ENCODE measurements at regions not wholly inside any gene's neighbourhood (a gene's known extent, or its start where the extent isn't known, plus 50 kb on each side); places are given as distances from the start of the nearest gene placed in this dataset.

DNA sequence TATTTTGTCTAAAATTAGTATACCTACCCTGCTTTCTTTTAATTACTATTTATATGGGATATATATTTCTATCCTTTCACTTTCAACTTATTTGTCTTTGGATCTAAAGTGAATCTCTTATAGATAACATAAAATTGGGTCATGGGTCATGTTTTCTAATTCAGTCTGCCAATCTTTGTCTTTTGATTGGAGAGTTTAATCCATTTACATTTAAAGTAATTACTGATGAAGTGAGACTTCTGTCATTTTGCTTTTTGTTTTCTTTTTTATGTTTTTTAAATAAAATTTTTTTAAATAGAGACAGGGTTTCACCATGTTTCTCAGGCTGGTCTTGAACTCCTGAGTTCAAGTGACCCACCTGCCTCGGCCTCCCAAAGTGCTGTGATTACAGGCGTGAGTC, 50.5 kb upstream of the PRDM1 start:
- FAIRE-seq = no peak
- no peak for DNase-seq (ENCODE audit: insufficient read length, low spot score)

DNA sequence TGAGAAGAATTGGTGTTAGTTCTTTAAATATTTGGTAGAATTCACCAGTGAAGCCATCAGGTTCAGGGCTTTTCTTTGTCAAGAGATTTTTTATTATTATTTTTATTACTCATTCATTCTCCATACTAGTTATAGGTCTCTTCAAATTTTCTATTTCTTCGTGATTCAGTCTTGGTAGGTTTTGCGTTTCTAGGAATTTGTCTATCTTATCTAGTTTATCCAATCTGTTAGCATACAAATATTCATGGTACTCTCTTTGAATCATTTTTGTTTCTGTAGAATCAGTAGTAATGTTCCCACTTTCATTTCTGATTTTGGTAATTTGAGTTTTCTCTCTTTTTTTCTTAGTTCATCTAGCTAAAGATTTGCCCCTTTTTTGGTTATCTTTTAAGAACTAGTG, 52.3 kb upstream of the PRDM1 start:
- no peak for DNase-seq (ENCODE audit: insufficient read length, low spot score)
- no peak for FAIRE-seq

DNA sequence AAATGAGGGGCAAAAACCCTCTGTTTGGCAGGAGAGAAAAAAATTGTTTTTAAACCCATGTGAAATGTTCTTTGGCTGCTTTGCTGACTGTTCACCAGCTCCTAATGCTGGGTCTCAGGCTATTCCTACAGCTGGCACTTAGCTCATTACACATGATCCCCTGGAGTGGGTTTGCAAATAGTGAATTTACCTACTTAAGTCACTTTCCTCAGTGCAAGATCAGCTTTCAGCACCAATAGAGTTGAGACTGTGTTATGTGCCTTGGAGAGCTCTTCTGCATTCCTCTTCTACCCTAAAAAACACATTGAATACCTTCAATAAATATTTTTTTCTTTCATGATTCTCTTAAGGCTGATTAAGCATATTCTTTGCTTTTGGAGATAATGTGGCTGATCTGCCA, 58.4 kb upstream of the PRDM1 start:
- DNase-seq (ENCODE audit: insufficient read length, low spot score) = no peak
- FAIRE-seq = no peak

DNA sequence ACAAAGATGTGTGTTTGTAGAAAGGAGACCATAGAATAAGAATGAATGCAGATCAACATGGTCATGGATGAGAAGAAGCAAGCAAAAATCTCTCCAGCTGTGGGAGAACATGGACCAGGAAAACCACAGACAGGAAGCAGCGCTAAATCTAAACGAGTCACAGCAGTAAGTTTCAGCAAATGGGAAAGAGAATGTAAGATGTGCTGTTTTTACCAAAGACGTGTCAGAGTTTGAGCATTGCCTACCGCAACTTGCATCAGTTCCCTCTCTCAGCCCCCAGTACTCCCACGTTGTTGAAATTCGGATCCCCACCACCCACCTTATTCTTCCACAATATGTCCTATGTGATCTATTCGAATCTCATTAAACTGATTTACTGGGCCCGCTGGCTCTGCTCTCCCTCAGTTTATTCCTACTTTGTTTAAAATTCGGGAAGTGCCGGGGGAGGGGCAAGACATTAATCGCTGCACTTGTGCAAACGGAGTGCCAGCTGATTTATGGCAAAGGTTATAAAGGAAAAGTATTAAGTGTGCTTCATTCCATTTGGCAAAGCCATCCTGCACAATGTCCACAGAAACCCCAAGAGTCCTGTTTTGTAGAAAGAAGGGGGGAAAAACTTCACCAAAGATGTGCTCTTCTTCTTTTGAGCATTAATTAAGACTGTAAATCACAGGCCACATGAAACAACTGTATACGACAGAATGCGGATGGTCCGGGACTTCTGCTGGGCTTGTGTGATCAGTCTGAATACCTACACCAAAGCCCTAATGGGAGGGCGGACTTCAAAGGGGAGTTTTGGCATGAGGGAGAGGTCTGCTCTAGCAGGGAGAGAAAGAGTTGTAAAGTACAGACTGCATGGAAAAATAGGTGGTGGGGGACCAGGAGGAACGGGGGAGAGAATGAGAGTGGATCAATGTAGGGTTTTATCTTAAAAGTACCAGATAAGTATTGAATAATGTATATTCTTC, 59.1 kb upstream of the PRDM1 start:
- DNase-seq (ENCODE audit: insufficient read length, low spot score) = no peak
- no peak for FAIRE-seq

DNA sequence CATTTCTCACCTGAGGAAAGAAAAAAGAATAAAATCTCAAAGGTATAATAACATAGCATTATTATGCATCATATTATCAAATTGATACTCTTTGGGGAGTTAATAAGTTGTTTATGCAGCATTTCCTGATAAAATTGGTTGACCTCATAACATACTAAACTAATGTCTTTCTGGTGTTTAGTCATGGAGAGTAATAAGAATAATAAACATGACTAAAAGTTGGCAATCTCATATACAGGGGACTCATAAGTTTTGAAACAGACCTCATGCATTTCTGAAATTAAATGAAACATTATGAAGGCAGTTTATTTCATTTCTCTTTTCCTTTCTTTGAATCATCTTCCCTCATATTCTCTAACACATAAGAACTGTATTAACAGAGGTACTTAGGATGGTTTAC, 60.5 kb upstream of the PRDM1 start:
- DNase-seq (ENCODE audit: insufficient read length, low spot score) (no peak), FAIRE-seq (no peak)

DNA sequence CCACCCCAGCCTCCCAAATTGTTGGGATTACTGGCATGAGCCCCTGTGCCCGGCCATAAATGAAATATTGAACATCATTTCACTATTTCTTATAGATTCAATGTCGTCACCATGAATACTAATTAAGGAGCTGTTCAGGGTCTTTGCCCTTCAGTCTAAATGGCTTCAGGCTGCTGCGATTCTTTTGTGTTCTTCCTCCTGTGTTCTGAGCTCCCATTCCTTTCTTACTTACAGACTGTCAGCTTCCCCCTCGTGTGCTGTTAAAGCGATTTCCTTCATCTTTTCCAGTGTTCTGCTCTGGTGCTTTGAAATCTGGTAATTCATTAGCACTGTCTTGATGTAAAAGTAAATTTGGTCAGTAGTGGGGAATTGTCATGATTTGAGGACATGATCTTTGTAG, 63.3 kb upstream of the PRDM1 start:
- DNase-seq (ENCODE audit: insufficient read length, low spot score) (no peak), FAIRE-seq (no peak)

DNA sequence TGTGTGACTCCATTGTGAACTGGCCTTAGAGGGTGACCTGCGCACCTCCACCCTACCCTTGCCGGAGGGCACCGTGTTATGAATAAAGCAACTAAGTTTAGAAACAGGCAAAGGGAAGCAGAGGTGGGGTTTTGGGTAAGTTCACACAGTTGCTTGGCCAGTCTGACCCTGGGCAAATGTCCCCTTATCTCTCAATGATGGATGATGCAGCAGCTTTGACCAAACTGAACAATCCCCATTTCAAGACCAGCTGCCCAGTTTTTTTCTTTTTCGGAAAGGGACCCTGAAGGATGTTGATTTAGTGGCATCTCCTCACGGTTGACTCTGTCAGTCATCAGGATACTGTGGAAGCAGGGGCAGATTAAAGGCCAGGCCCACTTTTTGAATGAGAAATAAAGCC, 68.7 kb upstream of the PRDM1 start:
- DNase-seq (ENCODE audit: insufficient read length, low spot score) (no peak), FAIRE-seq (no peak)

DNA sequence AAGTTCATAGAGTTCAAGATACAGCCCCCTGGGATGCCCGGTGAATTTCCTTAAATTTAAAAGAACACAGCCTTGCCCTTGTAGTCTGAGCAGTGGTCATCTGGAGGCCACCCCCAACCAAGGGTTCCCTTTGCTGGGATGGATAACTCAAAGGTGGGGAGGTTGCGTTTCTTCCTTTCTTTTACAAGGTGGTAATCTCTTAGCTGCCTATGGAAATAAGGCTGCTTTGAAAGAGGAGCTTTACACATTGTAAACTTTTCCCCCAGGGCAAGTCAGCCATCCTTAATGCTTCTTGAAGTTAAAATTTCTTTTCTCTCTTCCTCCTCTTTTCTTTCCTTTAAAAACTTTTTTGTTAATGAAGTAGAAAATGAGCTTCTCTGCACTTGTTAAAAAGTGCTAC, 71.2 kb upstream of the PRDM1 start:
- no peak for DNase-seq (ENCODE audit: insufficient read length, low spot score)
- no peak for FAIRE-seq

DNA sequence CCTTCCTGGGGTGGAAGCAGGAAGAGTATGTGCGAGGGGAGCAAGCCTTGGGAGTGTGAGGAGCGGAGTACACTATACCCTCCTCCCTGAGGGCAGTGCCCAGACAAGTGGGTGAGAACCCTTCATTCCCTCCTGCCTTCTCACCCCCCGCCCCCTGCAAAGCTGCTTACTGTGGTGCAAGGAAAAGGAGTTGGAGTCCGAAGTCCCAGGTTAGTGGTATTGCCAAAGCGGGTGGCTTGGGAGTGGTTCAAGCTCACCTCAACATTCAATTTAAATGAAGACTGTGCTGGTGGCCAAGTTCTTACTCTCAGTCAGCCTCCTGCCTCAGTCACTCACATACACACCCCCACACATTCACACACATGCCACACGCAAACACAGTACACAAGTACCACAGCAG, 74.7 kb upstream of the PRDM1 start:
- FAIRE-seq (no peak), DNase-seq (ENCODE audit: insufficient read length, low spot score) (no peak)

DNA sequence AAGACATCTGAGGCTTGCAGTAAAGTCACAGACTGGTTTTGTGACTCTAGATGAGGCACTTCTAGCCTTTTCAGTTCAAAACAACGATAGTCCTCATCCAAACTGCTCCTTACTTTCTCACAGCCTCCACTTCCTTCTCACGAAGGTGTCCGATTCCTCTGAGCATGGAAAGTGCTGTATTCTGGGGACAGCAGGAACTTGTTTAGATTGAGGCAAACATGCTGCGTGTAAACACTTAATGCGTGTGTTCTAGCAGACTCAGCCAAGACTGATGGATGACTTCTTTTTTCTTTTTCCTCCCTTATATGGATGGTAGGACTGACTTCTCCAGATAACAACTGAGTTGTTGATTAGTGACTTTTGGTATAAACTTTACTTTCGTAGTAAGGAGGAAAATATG, 80.2 kb upstream of the PRDM1 start:
- FAIRE-seq (no peak), DNase-seq (ENCODE audit: insufficient read length, low spot score) (no peak)

DNA sequence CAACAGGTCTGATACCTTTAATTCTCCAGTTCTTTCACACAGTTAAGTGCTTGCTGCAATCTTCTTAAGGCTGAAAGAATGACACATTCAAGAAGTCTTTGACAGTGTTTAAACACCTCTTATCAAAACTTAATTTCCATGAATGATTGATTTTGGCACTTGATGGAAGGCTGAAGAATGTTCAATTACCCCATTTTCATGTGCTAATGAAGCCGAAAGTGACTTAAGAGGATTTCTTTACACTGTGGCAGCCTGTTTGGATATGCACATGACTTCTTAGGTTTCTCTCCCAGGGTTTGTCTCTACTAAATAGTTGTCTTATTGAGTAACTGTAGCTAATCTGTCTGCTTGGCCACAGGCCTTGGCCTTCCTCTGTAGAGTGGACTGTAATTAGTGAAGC, 81.1 kb upstream of the PRDM1 start:
- FAIRE-seq = no peak
- no peak for DNase-seq (ENCODE audit: insufficient read length, low spot score)

DNA sequence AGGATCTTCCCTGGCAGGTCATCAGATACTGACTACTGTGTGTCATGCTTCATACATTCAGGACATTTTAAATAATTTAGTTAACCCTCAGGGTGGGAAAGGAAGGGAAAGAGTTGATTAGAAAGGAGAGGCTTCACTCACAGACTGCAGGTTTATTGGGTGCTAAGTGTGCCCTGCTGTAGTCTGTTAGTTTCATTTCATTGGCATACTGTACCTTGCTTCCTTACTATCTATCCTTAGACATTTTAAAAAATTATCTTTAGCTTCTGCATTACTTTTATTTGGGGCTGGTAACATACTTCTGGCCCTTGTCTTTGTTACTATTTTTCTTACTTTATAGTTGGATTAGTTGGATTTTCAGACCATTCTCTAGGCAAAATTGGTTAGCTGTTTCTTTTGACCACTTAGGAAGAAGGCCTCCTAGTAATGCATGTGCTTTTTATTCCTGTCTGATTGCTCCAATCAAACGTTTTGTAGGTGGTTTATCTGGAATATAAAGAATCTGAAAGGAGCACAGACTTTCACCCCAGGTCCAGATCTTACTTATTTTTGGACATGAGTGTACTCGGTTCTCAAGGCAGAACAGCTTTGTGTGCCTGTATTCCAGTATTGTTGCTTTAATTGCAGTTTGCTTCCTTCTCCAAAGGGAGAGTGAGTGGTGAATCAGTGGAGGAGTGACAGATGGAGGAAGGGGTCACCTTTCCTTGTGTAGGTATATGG, 82.7 kb upstream of the PRDM1 start:
- FAIRE-seq (no peak), DNase-seq (ENCODE audit: insufficient read length, low spot score) (no peak)

DNA sequence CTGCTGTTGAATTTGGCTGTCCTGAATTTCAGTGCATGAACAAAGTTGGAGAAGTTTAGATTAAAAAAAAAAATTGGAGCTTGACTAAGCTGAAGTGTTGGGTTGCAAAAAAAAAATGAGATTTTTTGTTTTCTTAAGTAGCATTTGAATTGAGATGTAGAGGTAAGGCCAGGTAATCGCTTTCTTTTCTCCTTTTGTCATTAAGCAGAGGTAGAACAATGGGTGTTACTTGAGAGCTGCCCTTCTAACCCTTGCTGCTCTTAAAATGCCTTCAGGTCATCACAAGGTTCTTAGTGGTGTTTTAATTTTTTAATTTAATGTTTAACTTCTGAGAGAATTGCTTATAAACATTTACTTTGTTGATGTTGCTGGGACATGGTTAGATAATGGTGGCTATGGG, 84.1 kb upstream of the PRDM1 start:
- no peak for DNase-seq (ENCODE audit: insufficient read length, low spot score)
- no peak for FAIRE-seq

DNA sequence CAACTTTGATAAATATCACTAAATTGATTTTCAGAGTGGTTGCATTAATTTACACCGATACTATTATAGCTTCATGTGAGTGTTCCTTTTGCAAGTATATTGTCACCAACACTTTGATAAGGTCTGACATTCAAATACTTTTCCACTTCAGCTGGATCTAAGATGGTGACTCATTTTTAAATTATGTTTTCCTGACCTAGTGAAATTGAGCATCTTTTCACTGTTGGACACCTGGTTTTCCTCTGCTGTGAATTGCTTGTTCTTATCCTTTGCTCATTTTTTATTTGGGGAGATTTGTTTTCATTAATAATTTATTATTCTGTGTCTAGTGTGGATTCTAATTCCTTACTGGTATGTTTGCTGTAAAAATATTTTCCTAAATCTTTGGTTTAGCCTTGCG, 85.2 kb upstream of the PRDM1 start:
- DNase-seq (ENCODE audit: insufficient read length, low spot score) = no peak

DNA sequence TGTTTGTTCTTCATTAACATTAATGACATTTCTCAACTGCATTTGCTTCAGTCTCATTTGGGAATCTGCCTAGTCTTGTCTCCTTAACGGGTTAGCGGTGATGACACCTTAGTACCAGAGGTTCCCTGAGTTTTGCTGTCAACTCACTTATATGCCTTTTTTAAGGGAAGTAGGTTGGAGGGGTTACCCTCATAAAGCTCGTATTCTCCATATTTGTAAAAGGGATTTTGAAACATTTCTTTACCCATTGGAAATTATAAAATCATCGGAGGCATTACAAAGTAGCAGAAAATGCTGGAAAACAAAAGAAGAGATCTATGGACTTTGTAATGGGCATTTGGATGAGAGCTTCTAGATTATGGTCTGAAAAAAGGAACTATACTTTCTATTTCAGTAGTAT, 88.7 kb upstream of the PRDM1 start:
- no peak for DNase-seq (ENCODE audit: insufficient read length, low spot score)
- FAIRE-seq = no peak

More for the DNA sequence above, 85.2 kb upstream of the PRDM1 start:
- FAIRE-seq = no peak

DNA sequence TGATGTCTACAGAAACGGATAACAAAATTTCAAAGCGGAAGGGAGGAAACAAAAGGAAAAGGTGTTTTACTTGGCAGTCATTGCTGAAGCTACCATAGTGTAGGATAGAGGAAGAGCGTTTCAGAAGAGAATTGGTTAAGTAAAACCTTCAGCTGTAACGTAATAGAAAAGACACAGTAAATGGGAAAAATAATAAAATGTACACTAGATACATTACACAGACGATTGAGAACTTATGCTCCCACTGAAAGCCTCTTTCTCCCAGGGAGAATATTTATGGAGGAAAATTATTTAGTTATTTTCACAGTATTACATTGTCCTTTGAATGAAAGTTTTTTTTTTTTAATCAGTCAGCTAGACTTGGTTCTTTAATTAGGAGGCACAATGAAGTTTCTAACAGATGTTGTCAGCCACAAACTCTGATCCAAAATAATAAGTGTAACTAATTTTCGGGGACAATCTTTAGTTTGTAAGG, 90.7 kb upstream of the PRDM1 start:
- DNase-seq (ENCODE audit: insufficient read length, low spot score) = no peak

DNA sequence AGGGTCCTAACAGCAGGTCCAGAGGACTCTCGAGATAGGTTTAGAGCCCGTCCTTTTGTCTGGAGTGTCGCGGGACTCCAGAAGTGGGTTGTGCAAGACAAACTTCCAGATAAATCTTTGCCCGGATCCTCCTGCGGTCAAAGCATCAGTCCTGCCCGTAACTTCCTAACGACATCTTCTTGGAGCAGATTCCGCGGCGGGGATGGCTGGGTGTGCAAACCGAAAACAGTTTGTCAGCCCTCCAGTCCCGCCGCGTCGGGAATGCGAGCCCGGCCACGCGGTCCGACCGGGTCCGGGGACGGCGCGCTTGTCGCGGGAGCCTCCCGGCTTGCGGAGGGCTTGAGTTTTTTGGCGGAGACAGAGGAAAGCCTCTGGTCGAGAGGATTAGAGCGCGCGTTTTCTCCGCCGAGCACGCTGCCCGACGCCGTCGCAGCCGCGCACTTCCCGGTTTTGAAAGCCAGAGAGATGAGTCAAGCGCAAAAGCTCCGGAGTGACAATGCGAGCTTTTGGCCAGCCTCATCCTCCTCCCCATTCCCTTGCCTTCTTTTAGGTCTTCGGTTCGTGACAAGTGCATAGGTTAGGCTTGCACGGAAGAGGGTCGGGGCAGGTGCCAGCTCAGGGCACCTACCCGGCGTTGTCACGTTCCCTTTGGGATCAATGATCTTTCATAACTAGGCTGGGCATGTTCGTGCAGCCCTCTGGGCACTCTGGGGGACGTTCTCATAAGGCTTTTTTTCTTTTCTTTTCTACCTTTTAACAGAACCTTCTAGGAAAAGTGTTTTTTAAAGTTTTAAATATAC, 91.3 kb upstream of the PRDM1 start:
- FAIRE-seq = peak; percentile 71
- no peak for DNase-seq (ENCODE audit: insufficient read length, low spot score)

More for the DNA sequence above, 90.7 kb upstream of the PRDM1 start:
- peak; percentile 4 for FAIRE-seq

DNA sequence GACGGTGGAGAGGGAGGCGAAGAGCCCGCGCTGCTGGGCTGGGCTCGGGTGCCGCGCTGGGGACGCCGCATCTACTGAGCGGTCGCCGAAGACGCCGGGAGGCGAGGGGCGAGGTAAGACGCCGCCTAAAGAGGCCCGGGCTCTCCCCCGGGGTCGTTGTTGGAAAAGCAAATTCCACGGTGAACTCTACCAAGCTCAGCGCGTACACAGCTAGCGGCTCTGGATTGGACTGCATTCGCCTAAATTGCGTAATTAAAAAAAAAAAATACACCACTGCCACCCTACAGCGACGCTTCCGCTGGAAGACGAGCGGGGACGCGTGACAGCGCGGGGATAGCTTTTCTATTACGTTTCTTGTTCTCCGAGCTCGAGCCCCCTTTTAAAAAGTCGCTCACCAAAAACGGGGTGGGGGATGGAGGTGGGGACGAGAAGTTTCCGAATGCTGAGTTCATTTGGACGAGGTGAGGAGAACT, 92.0 kb upstream of the PRDM1 start:
- DNase-seq (ENCODE audit: insufficient read length, low spot score) = no peak
- FAIRE-seq = peak; percentile 89

DNA sequence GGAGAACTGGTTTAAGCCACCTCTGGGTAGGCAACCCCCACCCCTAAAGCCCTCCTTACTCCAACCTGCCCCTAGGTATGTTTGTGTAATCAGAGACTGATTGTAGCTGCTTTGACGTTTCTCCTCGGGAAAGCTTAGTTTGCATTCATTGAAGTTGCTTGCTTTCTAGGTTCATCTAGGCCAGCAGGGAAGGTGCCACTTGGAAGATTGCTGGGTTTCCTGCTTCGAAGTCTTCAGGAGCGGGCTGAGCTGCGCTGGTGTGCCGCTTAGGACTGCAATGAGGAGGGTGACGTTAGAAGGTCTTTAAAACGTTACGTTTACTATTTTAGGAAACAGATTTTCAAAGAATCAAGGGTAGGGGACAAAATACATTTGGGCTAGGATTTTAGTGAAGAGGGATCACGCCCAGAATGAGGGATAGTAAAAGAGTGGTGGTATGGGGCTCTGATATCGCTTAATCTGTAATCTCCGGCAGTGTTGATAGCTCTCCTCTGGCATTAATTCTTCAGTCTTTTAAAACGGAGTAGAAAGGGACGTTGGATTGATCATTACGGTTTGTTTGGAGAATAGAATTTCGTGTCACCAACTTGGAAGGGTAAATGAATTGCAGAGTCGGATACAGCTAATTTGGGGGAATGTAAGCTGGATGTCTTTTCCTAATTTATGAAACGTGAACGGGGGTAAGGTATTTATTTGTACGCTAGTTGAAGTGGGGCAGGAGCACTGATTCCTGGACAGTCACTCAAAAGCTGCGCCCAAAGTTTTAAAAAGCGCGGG, 92.6 kb upstream of the PRDM1 start:
- no peak for DNase-seq (ENCODE audit: insufficient read length, low spot score)
- FAIRE-seq = peak; percentile 78

DNA sequence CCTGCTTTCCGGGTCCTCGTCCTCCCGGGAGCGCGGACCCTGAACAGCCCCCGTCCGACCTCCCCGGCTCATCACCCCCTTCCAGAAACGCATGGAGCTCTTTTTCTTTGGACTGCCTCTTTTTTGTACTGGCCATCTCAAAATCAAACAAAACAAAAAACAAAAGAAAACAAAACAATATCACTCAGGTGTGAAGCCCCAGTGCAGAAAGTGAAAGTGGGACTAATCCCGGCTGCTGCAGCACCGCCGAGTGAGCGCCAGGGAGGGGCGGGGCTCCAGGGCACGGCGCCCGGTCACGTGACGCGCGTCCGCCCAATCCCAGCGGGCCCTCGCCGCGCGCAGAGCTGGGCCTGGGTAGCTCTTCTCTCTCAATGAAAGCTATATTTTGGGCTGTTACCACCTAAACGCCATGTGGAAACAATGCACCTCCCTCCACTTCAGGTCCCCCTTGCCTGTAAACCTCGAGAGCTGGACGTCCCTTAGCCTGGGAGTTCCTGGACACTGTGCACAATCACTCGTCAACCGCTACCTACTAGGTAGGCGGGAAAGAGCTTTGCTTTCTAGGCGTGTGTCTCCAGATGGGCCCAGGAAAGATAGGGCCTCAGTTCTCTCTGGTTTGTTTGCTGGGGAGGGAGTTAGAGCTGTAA, 93.7 kb upstream of the PRDM1 start:
- FAIRE-seq = peak; percentile 98
- DNase-seq (ENCODE audit: insufficient read length, low spot score) = peak; percentile 74

Measured in GM19239 (cell line).